Sigmoid colon (tissue), 6 donors: ENCODE measurements at regions not wholly inside any gene's neighbourhood (a gene's known extent, or its start where the extent isn't known, plus 50 kb on each side); places are given as distances from the start of the nearest gene placed in this dataset.
A peak's percentile ranks its signal among the peaks of the same experiment; 100 is the strongest.
"Not testable (repeated sequence)": the region's sequence is repeated elsewhere in the genome, so short reads cannot be mapped to it uniquely, and the experiment has no call there.

Experiments
- DNase-seq: peaks from one replicate; pipeline ENCODE4 v3.0.0-alpha.2; 2019
- H3K27ac ChIP-seq, 4 donors: fragments of 200-600 bp; sonication (generic); one replicate each; pipeline ENCODE4 v1.5.1; 2016 to 2019; ENCODE audit warnings: mild to moderate bottlenecking in 1 of 4
- H3K27me3 ChIP-seq, 3 donors: fragments of 200-600 bp; sonication (generic); one replicate each; pipeline ENCODE4 v1.5.1; 2019; ENCODE audit warnings: mild to moderate bottlenecking in 1 of 3
- H3K36me3 ChIP-seq, 4 donors: fragments of 200-600 bp; sonication (generic); one replicate each; pipeline ENCODE4 v1.5.1; 2016 to 2019
- H3K4me1 ChIP-seq, 4 donors: fragments of 200-600 bp; sonication (generic); one replicate each; pipeline ENCODE4 v1.5.1; 2017 to 2019
- H3K4me3 ChIP-seq, 4 donors: fragments of 200-600 bp; sonication (generic); one replicate each; pipeline ENCODE4 v1.5.1; 2017 to 2019; ENCODE audit warnings: mild to moderate bottlenecking in 2 of 4, moderate library complexity in 1 of 4
- H3K9me3 ChIP-seq, 4 donors: fragments of 200-600 bp in 3 of 4; sonication (generic) in 3 of 4; one replicate each; pipeline versions ENCODE4 v1.5.1 to v1.6.1; 2013 to 2019
- EP300 ChIP-seq, 4 donors: sonication (generic); formaldehyde crosslinking; IDR thresholded peaks; one replicate each; pipeline ENCODE4 v1.6.1; 2017; ENCODE audit warnings: antibody characterized with exemption in 4 of 4
- POLR2A ChIP-seq, 2 donors: fragments of 450-650 bp; IDR thresholded peaks; one replicate each; pipeline ENCODE4 v1.6.1; 2016; ENCODE audit warnings: antibody characterized with exemption in 2 of 2, mild to moderate bottlenecking in 2 of 2, moderate library complexity in 2 of 2
- POLR2AphosphoS5 ChIP-seq, 4 donors: sonication (generic); formaldehyde crosslinking; IDR thresholded peaks; one replicate each; pipeline ENCODE4 v1.6.1; 2017; ENCODE audit warnings: antibody characterized with exemption in 4 of 4
- WGBS, 2 donors: extraction: QIAGEN DNeasy Blood & Tissue Kit; methylation state at CpG; one replicate each; pipeline ENCODE4 v1.1.7; 2013; 5-methylcytosine and 5-hydroxymethylcytosine counted together
- intact Hi-C: fragments of 100-400 bp; cut with DNase I; formaldehyde crosslinking; loops from one replicate; pipeline ENCODE4 v1.15.1; 2023
- TF ChIP-seq, protein P1 (sequence below), 4 experiments: fragments of 450-650 bp in 3 of 4; fragments of 200-600 bp in 1 of 4; IDR thresholded peaks; one replicate each; pipeline ENCODE4 v1.5.1; 2016 to 2019; ENCODE audit warnings: antibody characterized with exemption in 4 of 4, mild to moderate bottlenecking in 3 of 4, moderate library complexity in 2 of 4
- donor health status: healthy with polysubstance abuse.
- donor health status: healthy.

DNA sequence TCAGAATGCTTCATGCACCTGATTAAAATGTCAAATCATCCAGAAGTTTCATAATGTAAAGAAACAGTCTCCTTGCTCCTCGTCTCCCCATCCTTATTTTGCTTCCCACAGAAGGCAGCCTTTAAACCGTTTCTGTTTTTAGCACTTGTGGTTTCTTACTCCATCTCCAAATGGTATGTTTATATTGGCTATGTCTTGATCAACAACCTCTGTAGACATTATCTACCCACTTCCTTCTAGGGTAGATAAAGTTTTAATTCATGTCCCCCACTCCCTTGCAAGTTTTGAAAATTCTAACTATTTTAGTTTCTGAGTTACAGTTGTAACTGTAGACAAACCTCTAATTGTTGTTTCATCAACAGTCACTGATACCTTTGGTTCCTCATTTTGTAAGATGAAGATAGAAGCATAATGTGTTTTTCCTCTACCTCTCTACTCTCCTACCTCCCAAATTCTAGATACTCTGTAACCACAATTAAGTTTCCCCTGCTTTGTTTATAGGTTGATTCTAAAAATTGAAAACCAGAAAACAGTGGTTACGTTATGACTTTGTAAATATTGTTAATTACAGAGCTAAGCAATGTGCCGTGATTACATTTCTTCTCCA, 291.7 kb upstream of the GATB start:
- DNase-seq = no peak
- H3K27ac ChIP-seq = no peak overlapping the region
- H3K9me3 ChIP-seq = no peaks in the 10 kb centered on the region

DNA sequence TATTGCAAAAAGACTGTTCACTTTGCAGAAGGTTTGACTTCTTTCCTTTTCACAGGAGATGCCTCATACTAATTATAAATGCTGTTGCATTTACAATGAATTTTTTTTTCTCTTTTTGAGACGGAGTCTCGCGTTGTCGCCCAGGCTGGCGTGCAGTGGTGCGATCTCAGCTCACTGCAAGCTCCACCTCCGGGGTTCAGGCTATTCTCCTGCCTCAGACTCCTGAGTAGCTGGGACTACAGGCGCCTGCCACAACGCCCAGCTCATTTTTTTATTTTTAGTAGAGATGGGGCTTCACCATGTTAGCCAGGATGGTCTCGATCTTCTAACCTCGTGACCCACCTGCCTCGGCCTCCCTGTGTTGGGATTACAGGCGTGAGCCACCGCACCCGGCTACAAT, 290.5 kb upstream of the GATB start:
- H3K4me3 ChIP-seq, H3K4me1 ChIP-seq, H3K27ac ChIP-seq, H3K9me3 ChIP-seq, intact Hi-C loops, H3K36me3 ChIP-seq, H3K27me3 ChIP-seq, DNase-seq: not testable (repeated sequence)
- WGBS, 2 donors = 89 to 96% methylated on average over 15 of the region's 15 CpGs

More for the DNA sequence above, 291.7 kb upstream of the GATB start:
- 29 to 30% methylated on average over 4 of the region's 4 CpGs for WGBS, 2 donors
- Histone ChIP-seq H3K27me3 (no peaks in the 10 kb centered on the region), H3K4me3 (no peak overlapping the region), H3K4me1 (no peaks in the 10 kb centered on the region), H3K36me3 (no peaks in the 10 kb centered on the region)
- TF ChIP-seq, protein P1, sequence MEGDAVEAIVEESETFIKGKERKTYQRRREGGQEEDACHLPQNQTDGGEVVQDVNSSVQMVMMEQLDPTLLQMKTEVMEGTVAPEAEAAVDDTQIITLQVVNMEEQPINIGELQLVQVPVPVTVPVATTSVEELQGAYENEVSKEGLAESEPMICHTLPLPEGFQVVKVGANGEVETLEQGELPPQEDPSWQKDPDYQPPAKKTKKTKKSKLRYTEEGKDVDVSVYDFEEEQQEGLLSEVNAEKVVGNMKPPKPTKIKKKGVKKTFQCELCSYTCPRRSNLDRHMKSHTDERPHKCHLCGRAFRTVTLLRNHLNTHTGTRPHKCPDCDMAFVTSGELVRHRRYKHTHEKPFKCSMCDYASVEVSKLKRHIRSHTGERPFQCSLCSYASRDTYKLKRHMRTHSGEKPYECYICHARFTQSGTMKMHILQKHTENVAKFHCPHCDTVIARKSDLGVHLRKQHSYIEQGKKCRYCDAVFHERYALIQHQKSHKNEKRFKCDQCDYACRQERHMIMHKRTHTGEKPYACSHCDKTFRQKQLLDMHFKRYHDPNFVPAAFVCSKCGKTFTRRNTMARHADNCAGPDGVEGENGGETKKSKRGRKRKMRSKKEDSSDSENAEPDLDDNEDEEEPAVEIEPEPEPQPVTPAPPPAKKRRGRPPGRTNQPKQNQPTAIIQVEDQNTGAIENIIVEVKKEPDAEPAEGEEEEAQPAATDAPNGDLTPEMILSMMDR (IDR thresholded peaks at IDR 0.05) = no peak
- intact Hi-C loops = no loop called here

DNA sequence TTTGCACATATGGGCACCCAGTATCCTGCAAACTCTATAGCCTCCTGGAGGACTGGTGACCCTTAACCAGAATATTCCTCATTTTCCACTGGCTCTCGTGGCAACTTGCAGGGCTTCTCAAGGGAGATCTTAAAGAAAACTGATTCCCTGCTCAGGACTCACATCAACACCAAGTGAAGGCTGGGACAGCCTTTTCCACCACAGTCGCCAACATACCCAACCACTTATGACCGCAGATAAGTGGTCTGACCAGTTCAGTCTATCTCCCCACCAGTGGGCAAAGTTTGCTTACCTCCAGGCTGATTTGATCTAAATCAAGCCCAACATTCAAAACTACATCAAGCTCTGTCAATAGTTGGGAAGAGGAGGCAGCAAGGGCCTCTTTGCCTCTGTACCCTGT, 289.3 kb upstream of the GATB start:
- no peak overlapping the region for H3K4me3 ChIP-seq
- peaks cover 0 to 13% (median 8%) of the 10 kb centered on the region in 4 donors for H3K4me1 ChIP-seq
- peaks cover 0 to 3% (median 2%) of the 10 kb centered on the region in 3 donors for H3K27me3 ChIP-seq
- no peaks in the 10 kb centered on the region for H3K36me3 ChIP-seq
- no peak for DNase-seq
- WGBS, 2 donors = 76 to 93% methylated on average over 3 of the region's 3 CpGs
- H3K9me3 ChIP-seq = no peaks in the 10 kb centered on the region
- H3K27ac ChIP-seq = no peak overlapping the region
- TF ChIP-seq POLR2AphosphoS5 (IDR thresholded peaks at IDR 0.05) (no peak), EP300 (IDR thresholded peaks at IDR 0.05) (no peak), POLR2A (IDR thresholded peaks at IDR 0.05) (no peak)
- TF ChIP-seq, protein P1 (IDR thresholded peaks at IDR 0.05) = no peak
- intact Hi-C loops = no loop called here

DNA sequence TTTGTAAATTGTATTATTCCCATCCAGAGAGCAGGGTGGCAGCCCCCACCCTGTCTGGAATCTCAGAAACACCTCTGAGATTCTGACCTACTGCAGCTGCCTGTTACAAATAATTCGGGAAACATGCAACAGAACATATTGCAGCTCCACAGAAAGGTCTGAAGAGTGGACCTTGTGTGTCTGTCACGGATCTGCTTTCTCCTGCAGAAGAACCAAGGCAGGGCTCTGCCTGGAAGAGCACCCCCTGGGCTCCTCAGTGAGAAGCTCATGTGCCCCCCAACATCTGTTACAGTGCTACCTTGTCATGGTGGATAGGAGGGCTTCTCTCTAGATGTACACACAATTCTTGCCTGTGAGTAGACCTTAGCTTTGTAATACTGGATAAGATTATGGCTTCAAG, 286.6 kb upstream of the GATB start:
- 90 to 93% methylated on average over 2 of the region's 2 CpGs for WGBS, 2 donors
- DNase-seq = no peak
- intact Hi-C loops = no loop called here

DNA sequence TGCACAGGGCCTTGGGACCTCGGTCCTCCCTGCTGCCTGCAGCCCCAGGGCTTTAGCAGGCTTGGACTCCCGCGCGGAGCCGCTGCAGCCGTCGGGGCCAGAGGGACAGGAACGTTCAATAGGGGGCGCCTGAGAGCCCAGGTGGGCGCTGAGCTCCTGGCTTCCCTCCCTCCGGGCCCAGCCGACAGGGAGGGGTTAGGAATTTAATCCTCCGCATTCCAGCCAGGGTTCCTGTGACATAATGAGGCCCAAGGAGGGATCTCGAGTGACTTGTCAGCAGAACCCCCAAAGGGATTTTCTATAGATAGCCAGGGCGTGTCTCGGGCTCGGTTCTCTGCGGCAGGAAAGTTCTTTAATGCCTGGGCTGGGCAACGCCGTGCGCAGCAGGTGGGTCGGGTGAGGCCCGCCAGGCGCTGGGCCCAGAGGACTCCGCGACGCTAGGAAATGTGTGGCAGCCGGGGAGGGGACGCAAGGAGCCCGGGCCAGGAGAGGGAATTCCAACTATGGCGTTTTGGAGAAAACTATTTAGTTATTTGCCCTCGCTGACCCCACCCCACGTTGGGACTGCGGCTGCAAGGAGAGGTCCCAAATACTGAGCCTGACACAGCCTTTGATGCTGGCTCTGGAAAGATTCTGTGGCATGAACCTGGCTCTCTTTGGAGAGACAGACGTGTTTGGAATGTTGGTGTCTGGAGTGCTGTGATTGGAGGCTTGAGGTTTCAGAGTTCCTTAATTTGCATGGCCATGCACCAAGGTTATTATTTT, 285.2 kb upstream of the GATB start:
- TF ChIP-seq EP300 (IDR thresholded peaks at IDR 0.05) (no peak), POLR2A (IDR thresholded peaks at IDR 0.05) (no peak), POLR2AphosphoS5 (IDR thresholded peaks at IDR 0.05) (no peak)
- TF ChIP-seq, protein P1 (IDR thresholded peaks at IDR 0.05) = peak in 2 of 4 experiments; percentile 8 to 24
- intact Hi-C loops = no loop called here
- Histone ChIP-seq H3K27me3 (peaks cover 0 to 3% (median 3%) of the 10 kb centered on the region in 3 donors), H3K4me1 (peaks cover 0 to 16% (median 8%) of the 10 kb centered on the region in 4 donors), H3K36me3 (no peaks in the 10 kb centered on the region), H3K4me3 (peak overlapping the region in 2 of 4 donors; percentile 1 to 11), H3K9me3 (no peaks in the 10 kb centered on the region), H3K27ac (no peak overlapping the region)
- 13 to 21% methylated on average over 35 of the region's 35 CpGs for WGBS, 2 donors
- no peak for DNase-seq

More for the DNA sequence above, 286.6 kb upstream of the GATB start:
- H3K9me3 ChIP-seq = no peaks in the 10 kb centered on the region
- no peaks in the 10 kb centered on the region for H3K36me3 ChIP-seq
- peaks cover 0 to 3% (median 3%) of the 10 kb centered on the region in 3 donors for H3K27me3 ChIP-seq
- H3K27ac ChIP-seq = no peak overlapping the region
- H3K4me3 ChIP-seq = no peak overlapping the region
- peaks cover 0 to 16% (median 8%) of the 10 kb centered on the region in 4 donors for H3K4me1 ChIP-seq
- TF ChIP-seq POLR2A (IDR thresholded peaks at IDR 0.05) = no peak
- no peak for TF ChIP-seq EP300 (IDR thresholded peaks at IDR 0.05)
- TF ChIP-seq, protein P1 (IDR thresholded peaks at IDR 0.05) = no peak
- TF ChIP-seq POLR2AphosphoS5 (IDR thresholded peaks at IDR 0.05) = no peak
